ENCODE measurements at regions not wholly inside any gene's neighbourhood (a gene's known extent, or its start where the extent isn't known, plus 50 kb on each side); places are given as distances from the start of the nearest gene placed in this dataset.
"Not testable (repeated sequence)": the region's sequence is repeated elsewhere in the genome, so short reads cannot be mapped to it uniquely, and the experiment has no call there.

GRCh38 chr3:127068111-127068810 is 85.3 kb downstream of the PLXNA1 start:
- in situ Hi-C loops (cut with HindIII; ENCODE audit: low sequenced_read_pairs): no loop called here
- no peak for DNase-seq (ENCODE audit: low spot score)

- no peak for DNase-seq (ENCODE audit: low spot score)
- in situ Hi-C loops (cut with HindIII; ENCODE audit: low sequenced_read_pairs): no loop called here
Measured at GRCh38 chr3:127068871-127069270, 86.0 kb downstream of the PLXNA1 start.

GRCh38 chr3:127069814-127070440 is 87.0 kb downstream of the PLXNA1 start:
- no peak for DNase-seq (ENCODE audit: low spot score)
- in situ Hi-C loops (cut with HindIII; ENCODE audit: low sequenced_read_pairs): no loop called here

GRCh38 chr3:127070776-127071175 is 87.9 kb downstream of the PLXNA1 start:
- in situ Hi-C loops (cut with HindIII; ENCODE audit: low sequenced_read_pairs): no loop called here

GRCh38 chr3:127071597-127072001 is 88.7 kb downstream of the PLXNA1 start:
- no peak for DNase-seq (ENCODE audit: low spot score)
- in situ Hi-C loops (cut with HindIII; ENCODE audit: low sequenced_read_pairs): no loop called here

More at GRCh38 chr3:127070776-127071175, 87.9 kb downstream of the PLXNA1 start:
- DNase-seq (ENCODE audit: low spot score): no peak

GRCh38 chr3:127072221-127072771 is 89.4 kb downstream of the PLXNA1 start:
- no peak for DNase-seq (ENCODE audit: low spot score)
- in situ Hi-C loops (cut with HindIII; ENCODE audit: low sequenced_read_pairs): no loop called here

- DNase-seq (ENCODE audit: low spot score): no peak
- in situ Hi-C loops (cut with HindIII; ENCODE audit: low sequenced_read_pairs): no loop called here
Measured at GRCh38 chr3:127072971-127073783, 90.3 kb downstream of the PLXNA1 start.

GRCh38 chr3:127073941-127074820 is 91.3 kb downstream of the PLXNA1 start:
- in situ Hi-C loops (cut with HindIII; ENCODE audit: low sequenced_read_pairs): no loop called here
- no peak for DNase-seq (ENCODE audit: low spot score)

- in situ Hi-C loops (cut with HindIII; ENCODE audit: low sequenced_read_pairs): no loop called here
- DNase-seq (ENCODE audit: low spot score): no peak
Measured at GRCh38 chr3:127074900-127075360, 92.0 kb downstream of the PLXNA1 start.

GRCh38 chr3:127076166-127076992 is 93.5 kb downstream of the PLXNA1 start:
- DNase-seq (ENCODE audit: low spot score); in situ Hi-C loops (cut with HindIII; ENCODE audit: low sequenced_read_pairs): not testable (repeated sequence)

- in situ Hi-C loops (cut with HindIII; ENCODE audit: low sequenced_read_pairs): no loop called here
Measured at GRCh38 chr3:127077068-127077467, 94.2 kb downstream of the PLXNA1 start.

GRCh38 chr3:127077505-127078064 is 94.7 kb downstream of the PLXNA1 start:
- no peak for DNase-seq (ENCODE audit: low spot score)
- in situ Hi-C loops (cut with HindIII; ENCODE audit: low sequenced_read_pairs): no loop called here

More at GRCh38 chr3:127077068-127077467, 94.2 kb downstream of the PLXNA1 start:
- DNase-seq (ENCODE audit: low spot score): no peak

- in situ Hi-C loops (cut with HindIII; ENCODE audit: low sequenced_read_pairs): no loop called here
- DNase-seq (ENCODE audit: low spot score): no peak
Measured at GRCh38 chr3:127078626-127079025, 95.7 kb downstream of the PLXNA1 start.

GRCh38 chr3:127079211-127079610 is 96.3 kb downstream of the PLXNA1 start:
- in situ Hi-C loops (cut with HindIII; ENCODE audit: low sequenced_read_pairs): no loop called here
- no peak for DNase-seq (ENCODE audit: low spot score)

GRCh38 chr3:127081001-127081720 is 98.2 kb downstream of the PLXNA1 start:
- no peak for DNase-seq (ENCODE audit: low spot score)
- in situ Hi-C loops (cut with HindIII; ENCODE audit: low sequenced_read_pairs): no loop called here

- DNase-seq (ENCODE audit: low spot score): no peak
- in situ Hi-C loops (cut with HindIII; ENCODE audit: low sequenced_read_pairs): no loop called here
Measured at GRCh38 chr3:127082066-127082465, 99.2 kb downstream of the PLXNA1 start.

- no peak for DNase-seq (ENCODE audit: low spot score)
- in situ Hi-C loops (cut with HindIII; ENCODE audit: low sequenced_read_pairs): no loop called here
Measured at GRCh38 chr3:127083778-127084397, 101.0 kb downstream of the PLXNA1 start.
